BJ (cell line): ENCODE measurements at regions not wholly inside any gene's neighbourhood (a gene's known extent, or its start where the extent isn't known, plus 50 kb on each side); places are given as distances from the start of the nearest gene placed in this dataset.

Experiments
- CTCF ChIA-PET: fragments of 350-600 bp; formaldehyde crosslinking; extraction: SDS; loops from one replicate; lab custom pipeline; 2021; ENCODE audit warnings: antibody characterized with exemption, inconsistent platforms; lab: Yijun Ruan, JAX
- POLR2A ChIA-PET: fragments of 300-600 bp; sonication (Branson Sonifier 250); formaldehyde crosslinking; extraction: SDS; loops from one replicate; lab custom pipeline; 2021; ENCODE audit warnings: antibody characterized with exemption; lab: Charles Lee
- DNase-seq: peaks from one replicate; pipeline ENCODE4 v3.0.0-alpha.2; 2011; ENCODE audit warnings: low read depth
- H3K27me3 ChIP-seq: 2 replicates; pipeline ENCODE4 v1.6.0; 2011; ENCODE audit warnings: low read length; ENCODE audit not compliant: control insufficient read depth, insufficient read depth
- H3K36me3 ChIP-seq: 2 replicates; pipeline ENCODE4 v1.5.1; 2011; ENCODE audit warnings: low read length; ENCODE audit not compliant: control insufficient read depth, insufficient read depth
- H3K4me3 ChIP-seq: 2 replicates; pipeline ENCODE4 v1.5.1; 2011; ENCODE audit warnings: low read depth, mild to moderate bottlenecking, control low read depth, low read length
- CTCF ChIP-seq: IDR thresholded peaks from 2 replicates; pipeline ENCODE4 v1.5.1; 2011; ENCODE audit warnings: low read depth, mild to moderate bottlenecking, control low read depth, inconsistent platforms, low read length, moderate library complexity; ENCODE audit not compliant: insufficient read depth

GRCh38 chr7:3245721-3246120, 55.3 kb upstream of the SDK1 start:
- Histone ChIP-seq H3K36me3 (no peaks in the 10 kb centered on the region), H3K4me3 (no peak overlapping the region), H3K27me3 (no peaks in the 10 kb centered on the region)
- TF ChIP-seq CTCF, result no peak
- CTCF ChIA-PET, result no interaction called here
- no peak for DNase-seq
- POLR2A ChIA-PET, result no interaction called here

- ChIA-PET CTCF (no interaction called here), POLR2A (no interaction called here)
- Histone ChIP-seq H3K4me3 (no peak overlapping the region), H3K36me3 (no peaks in the 10 kb centered on the region), H3K27me3 (no peaks in the 10 kb centered on the region)
- no peak for TF ChIP-seq CTCF
- no peak for DNase-seq
Observed at GRCh38 chr7:3246127-3246526, 54.9 kb upstream of the SDK1 start.

GRCh38 chr7:3246651-3247050, 54.4 kb upstream of the SDK1 start:
- ChIA-PET CTCF (no interaction called here), POLR2A (no interaction called here)
- no peak for TF ChIP-seq CTCF

GRCh38 chr7:3250725-3251124, 50.3 kb upstream of the SDK1 start:
- Histone ChIP-seq H3K27me3 (no peaks in the 10 kb centered on the region), H3K36me3 (no peaks in the 10 kb centered on the region), H3K4me3 (no peak overlapping the region)
- ChIA-PET CTCF (no interaction called here), POLR2A (no interaction called here)
- DNase-seq, result no peak
- TF ChIP-seq CTCF, result no peak

More at GRCh38 chr7:3246651-3247050, 54.4 kb upstream of the SDK1 start:
- H3K36me3 ChIP-seq, result no peaks in the 10 kb centered on the region
- DNase-seq, result no peak
- no peak overlapping the region for H3K4me3 ChIP-seq
- H3K27me3 ChIP-seq, result no peaks in the 10 kb centered on the region
